Stimulated activated CD4-positive, alpha-beta T cell treated with anti-CD3 and anti-CD28 coated beads, Interleukin-4, amount 100 ng/mL, for 48 hours (primary cell): ENCODE measurements at regions not wholly inside any gene's neighbourhood (a gene's known extent, or its start where the extent isn't known, plus 50 kb on each side); places are given as distances from the start of the nearest gene placed in this dataset.

Source experiments
- DNase-seq, 2 donors: peaks; one replicate each; pipeline ENCODE4 v3.0.0-alpha.2; 2020; ENCODE audit warnings: low read depth in 2 of 2

- no peak for DNase-seq
Measured at GRCh38 chr5:74576941-74577456, 63.5 kb downstream of the ENC1 start.

GRCh38 chr5:74575741-74576538, 64.6 kb downstream of the ENC1 start:
- peak in 1 of 2 donors; percentile 23 for DNase-seq

- DNase-seq: no peak
Measured at GRCh38 chr5:74570250-74570649, 70.3 kb downstream of the ENC1 start.

GRCh38 chr5:74567411-74567995, 73.0 kb downstream of the ENC1 start:
- no peak for DNase-seq

- DNase-seq: no peak
Measured at GRCh38 chr5:74562122-74562521, 78.4 kb downstream of the ENC1 start.

GRCh38 chr5:74560245-74560644, 80.3 kb downstream of the ENC1 start:
- no peak for DNase-seq

- no peak for DNase-seq
Measured at GRCh38 chr5:74556631-74557595, 83.6 kb downstream of the ENC1 start.

GRCh38 chr5:74556006-74556405, 84.5 kb downstream of the ENC1 start:
- DNase-seq: no peak

GRCh38 chr5:74552101-74552500, 88.4 kb downstream of the ENC1 start:
- no peak for DNase-seq

- DNase-seq: no peak
Measured at GRCh38 chr5:74550927-74551326, 89.6 kb downstream of the ENC1 start.

- no peak for DNase-seq
Measured at GRCh38 chr5:74549384-74549783, 91.1 kb downstream of the ENC1 start.

GRCh38 chr5:74546796-74547195, 93.7 kb downstream of the ENC1 start:
- no peak for DNase-seq

GRCh38 chr5:74544811-74545210, 95.7 kb downstream of the ENC1 start:
- DNase-seq: no peak

- no peak for DNase-seq
Measured at GRCh38 chr5:74543162-74543995, 97.1 kb downstream of the ENC1 start.

GRCh38 chr5:74542482-74542881, 98.0 kb downstream of the ENC1 start:
- no peak for DNase-seq

- no peak for DNase-seq
Measured at GRCh38 chr5:74541381-74541781, 99.1 kb downstream of the ENC1 start.

GRCh38 chr5:74540622-74541021, 99.9 kb downstream of the ENC1 start:
- no peak for DNase-seq

GRCh38 chr5:74539986-74540385, 100.5 kb downstream of the ENC1 start:
- no peak for DNase-seq

- no peak for DNase-seq
Measured at GRCh38 chr5:74538206-74538661, 102.3 kb downstream of the ENC1 start.

- no peak for DNase-seq
Measured at GRCh38 chr5:74536658-74537057, 103.9 kb downstream of the ENC1 start.

- no peak for DNase-seq
Measured at GRCh38 chr5:74535926-74536325, 104.6 kb downstream of the ENC1 start.
